Parathyroid adenoma (tissue), 2 donors: ENCODE measurements at regions not wholly inside any gene's neighbourhood (a gene's known extent, or its start where the extent isn't known, plus 50 kb on each side); places are given as distances from the start of the nearest gene placed in this dataset.
"Not testable (repeated sequence)": the region's sequence is repeated elsewhere in the genome, so short reads cannot be mapped to it uniquely, and the experiment has no call there.

Experiments
- H2AFZ ChIP-seq: fragments of 300-600 bp; sonication (generic); one replicate; pipeline ENCODE4 v1.7.0; 2017; ENCODE audit warnings: antibody characterized with exemption, mild to moderate bottlenecking
- H3K27ac ChIP-seq: fragments of 300-600 bp; sonication (generic); one replicate; pipeline ENCODE4 v1.7.0; 2017
- H3K27me3 ChIP-seq: fragments of 300-600 bp; sonication (generic); one replicate; pipeline ENCODE4 v1.7.0; 2017; ENCODE audit warnings: low read length; ENCODE audit not compliant: control insufficient read depth, insufficient read depth
- H3K36me3 ChIP-seq: fragments of 300-600 bp; sonication (generic); one replicate; pipeline ENCODE4 v1.7.0; 2017; ENCODE audit warnings: low read length; ENCODE audit not compliant: control insufficient read depth, insufficient read depth
- H3K4me1 ChIP-seq: fragments of 300-600 bp; sonication (generic); one replicate; pipeline ENCODE4 v1.7.0; 2017; ENCODE audit warnings: control low read depth
- H3K4me2 ChIP-seq: fragments of 300-600 bp; sonication (generic); one replicate; pipeline ENCODE4 v1.7.0; 2017; ENCODE audit warnings: low read length
- H3K4me3 ChIP-seq: fragments of 300-600 bp; sonication (generic); one replicate; pipeline ENCODE4 v1.7.0; 2017; ENCODE audit warnings: low read depth, low read length
- H3K79me2 ChIP-seq: fragments of 300-600 bp; sonication (generic); one replicate; pipeline ENCODE4 v1.7.0; 2017; ENCODE audit warnings: control low read depth
- H3K9ac ChIP-seq: fragments of 300-600 bp; sonication (generic); one replicate; pipeline ENCODE4 v1.7.0; 2017; ENCODE audit warnings: mild to moderate bottlenecking
- H3K9me3 ChIP-seq: fragments of 300-600 bp; sonication (generic); one replicate; pipeline ENCODE4 v1.7.0; 2017; ENCODE audit warnings: low read length; ENCODE audit not compliant: control insufficient read depth
- CTCF ChIP-seq: fragments of 300-600 bp; sonication (generic); IDR thresholded peaks from one replicate; pipeline ENCODE4 v1.7.0; 2017; ENCODE audit warnings: antibody characterized with exemption, mild to moderate bottlenecking
- donor health status: primary hyperparathyroidism.

DNA sequence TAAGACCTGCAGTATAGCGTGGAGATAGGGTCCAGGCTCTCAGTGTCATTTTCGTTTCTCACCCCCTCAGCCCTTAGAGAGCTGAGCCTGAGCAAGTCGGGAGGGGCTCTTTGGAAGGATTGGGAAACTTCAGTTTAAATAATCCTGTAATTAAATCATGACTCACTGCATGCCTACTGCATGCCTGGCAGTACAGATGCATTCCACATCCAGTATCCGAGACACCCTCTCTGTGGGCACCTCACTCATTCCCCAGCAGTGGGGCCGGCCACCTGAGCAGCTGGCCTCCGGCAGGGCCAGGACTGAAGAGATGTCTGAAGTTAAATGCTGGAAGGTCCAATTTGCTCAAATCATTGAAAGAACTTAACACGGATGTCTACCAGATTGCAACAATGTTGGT lies 316.6 kb downstream of the THBS2 start:
- H3K27me3 ChIP-seq = peaks cover 5% of the 10 kb centered on the region
- no peak overlapping the region for H2AFZ ChIP-seq
- H3K9ac ChIP-seq = no peak overlapping the region

DNA sequence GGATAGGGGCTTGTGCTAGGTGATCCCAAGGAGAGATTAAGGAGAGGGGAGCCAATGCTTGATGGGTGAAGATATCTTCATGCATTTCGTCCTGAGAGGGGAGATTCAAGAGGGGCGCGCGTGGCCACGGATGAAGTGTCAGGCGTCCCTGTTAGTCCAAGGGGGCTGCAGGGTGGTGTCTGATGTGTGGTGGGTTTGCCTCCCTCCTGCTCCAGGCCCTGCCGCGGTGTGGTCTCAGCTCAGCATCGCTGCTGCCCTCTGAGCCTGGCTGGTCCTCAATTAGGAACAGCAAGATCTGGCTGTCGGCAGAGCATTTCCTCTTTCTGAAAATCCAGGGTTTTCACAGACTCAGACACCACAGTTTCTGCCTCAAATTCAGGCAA lies 318.0 kb downstream of the THBS2 start:
- Histone ChIP-seq H3K4me1 (no peaks in the 10 kb centered on the region), H3K27ac (no peak overlapping the region), H3K4me2 (no peak overlapping the region), H3K36me3 (no peaks in the 10 kb centered on the region), H3K9ac (no peak overlapping the region), H3K9me3 (no peaks in the 10 kb centered on the region), H3K27me3 (no peaks in the 10 kb centered on the region), H3K4me3 (no peak overlapping the region), H2AFZ (no peak overlapping the region), H3K79me2 (no peaks in the 10 kb centered on the region)
- no peak for TF ChIP-seq CTCF

More for the DNA sequence above, 316.6 kb downstream of the THBS2 start:
- Histone ChIP-seq H3K4me2 (no peak overlapping the region), H3K36me3 (no peaks in the 10 kb centered on the region), H3K27ac (no peak overlapping the region), H3K4me3 (no peak overlapping the region), H3K4me1 (no peaks in the 10 kb centered on the region), H3K9me3 (no peaks in the 10 kb centered on the region), H3K79me2 (no peaks in the 10 kb centered on the region)
- TF ChIP-seq CTCF = no peak

DNA sequence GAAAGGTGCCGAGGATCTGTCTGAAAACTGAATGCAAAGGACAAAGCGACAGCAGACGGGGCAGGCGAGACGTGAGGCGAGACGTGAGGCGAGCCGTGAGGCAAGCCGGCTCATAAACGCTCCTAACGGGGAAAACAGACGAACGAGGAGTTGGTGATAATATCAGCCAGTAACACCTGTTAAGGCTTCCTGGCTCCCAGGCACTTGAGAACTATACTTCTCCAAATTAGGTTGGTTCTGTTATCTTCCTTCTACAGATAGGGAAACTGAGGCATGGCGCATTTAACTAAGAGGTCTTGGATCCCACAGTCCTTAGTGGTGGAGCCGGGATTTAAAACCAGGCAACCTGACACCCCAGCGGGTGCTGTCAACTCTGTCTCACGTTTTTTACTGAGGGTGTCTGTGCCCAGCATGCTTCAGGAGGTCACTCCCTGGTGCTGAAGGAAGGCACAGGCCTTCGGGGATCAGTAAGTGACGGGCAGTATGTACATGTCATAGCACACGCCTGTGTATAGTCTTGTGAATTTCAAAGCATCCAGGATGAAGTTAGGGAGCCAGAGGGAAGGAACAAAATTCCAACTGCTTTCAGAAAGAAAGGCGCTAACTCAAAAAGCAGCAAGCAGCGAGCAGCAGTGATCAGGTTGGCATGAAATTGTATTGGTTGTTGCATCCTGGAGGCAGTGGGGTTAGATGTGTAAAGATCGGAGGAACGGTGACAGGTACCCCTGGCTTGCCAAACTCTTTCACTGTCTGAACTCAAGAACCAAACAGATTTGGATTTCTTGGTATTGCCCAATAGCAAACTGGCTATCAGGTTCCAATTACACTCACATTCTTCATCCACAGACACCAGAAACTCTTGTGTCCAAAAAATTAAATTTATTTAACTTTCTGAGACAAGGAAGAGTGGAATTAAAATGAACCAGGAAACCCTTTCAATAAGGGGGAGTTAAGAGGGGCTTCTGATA lies 318.7 kb downstream of the THBS2 start:
- Histone ChIP-seq H3K79me2 (no peaks in the 10 kb centered on the region), H3K9ac (no peak overlapping the region), H3K36me3 (no peaks in the 10 kb centered on the region), H3K4me2 (no peak overlapping the region), H3K4me3 (no peak overlapping the region), H3K27me3 (no peaks in the 10 kb centered on the region), H3K4me1 (no peaks in the 10 kb centered on the region), H3K9me3 (no peaks in the 10 kb centered on the region), H3K27ac (no peak overlapping the region), H2AFZ (no peak overlapping the region)
- TF ChIP-seq CTCF = no peak

DNA sequence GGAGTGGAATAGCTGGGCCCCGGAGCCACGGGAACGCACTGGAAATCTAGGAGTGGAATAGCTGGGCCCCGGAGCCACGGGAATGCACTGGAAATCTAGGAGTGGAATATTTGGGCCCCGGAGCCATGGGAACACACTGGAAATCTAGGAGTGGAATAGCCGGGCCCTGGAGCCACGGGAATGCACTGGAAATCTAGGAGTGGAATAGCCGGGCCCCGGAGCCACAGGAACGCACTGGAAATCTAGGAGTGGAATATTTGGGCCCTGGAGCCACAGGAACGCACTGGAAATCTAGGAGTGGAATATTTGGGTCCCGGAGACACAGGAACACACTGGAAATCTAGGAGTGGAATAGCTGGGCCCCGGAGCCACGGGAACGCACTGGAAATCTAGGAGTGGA lies 321.5 kb downstream of the THBS2 start:
- H3K79me2 ChIP-seq, H3K36me3 ChIP-seq, H3K4me1 ChIP-seq, H3K27ac ChIP-seq, H3K27me3 ChIP-seq, H3K9me3 ChIP-seq, H3K9ac ChIP-seq, H3K4me2 ChIP-seq, H2AFZ ChIP-seq, H3K4me3 ChIP-seq: not testable (repeated sequence)

- H3K4me1 ChIP-seq, H3K4me2 ChIP-seq, H3K36me3 ChIP-seq, H3K79me2 ChIP-seq, H2AFZ ChIP-seq, H3K4me3 ChIP-seq, H3K9ac ChIP-seq, H3K27ac ChIP-seq, H3K27me3 ChIP-seq, H3K9me3 ChIP-seq: not testable (repeated sequence)
Observed at GRCh38 chr6:168931072-168931471, 322.6 kb downstream of the THBS2 start.
